ENCODE measurements at regions not wholly inside any gene's neighbourhood (a gene's known extent, or its start where the extent isn't known, plus 50 kb on each side); places are given as distances from the start of the nearest gene placed in this dataset.

GRCh38 chr10:120067427-120067826 is 174.9 kb downstream of the SEC23IP start:
- peaks cover 0 to 19% (median 10%) of the 10 kb centered on the region in 9 donors for H3K9me3 Mint-ChIP-seq
- H3K27me3 Mint-ChIP-seq = peaks cover 23 to 71% (median 34%) of the 10 kb centered on the region in 5 donors
- no peak for ATAC-seq
- DNase-seq = no peak
- H3K4me3 Mint-ChIP-seq = no peak overlapping the region
- no peaks in the 10 kb centered on the region for H3K4me1 Mint-ChIP-seq
- POLR2A ChIA-PET = no interaction called here
- no peak overlapping the region for H3K27ac Mint-ChIP-seq
- peaks cover 0 to 13% (median 0%) of the 10 kb centered on the region in 3 donors for H3K36me3 Mint-ChIP-seq

GRCh38 chr10:120069700-120070099 is 177.2 kb downstream of the SEC23IP start:
- no peak for DNase-seq
- POLR2A ChIA-PET = no interaction called here
- Mint-ChIP-seq H3K4me1 (no peaks in the 10 kb centered on the region), H3K4me3 (no peak overlapping the region), H3K9me3 (peaks cover 0 to 19% (median 10%) of the 10 kb centered on the region in 9 donors), H3K27ac (no peak overlapping the region), H3K27me3 (peaks cover 20 to 70% (median 28%) of the 10 kb centered on the region in 5 donors), H3K36me3 (peaks cover 0 to 13% (median 1%) of the 10 kb centered on the region in 3 donors)
- ATAC-seq = no peak

GRCh38 chr10:120075349-120075748 is 182.8 kb downstream of the SEC23IP start:
- no peak for ATAC-seq
- Mint-ChIP-seq H3K4me1 (peaks cover 0 to 2% (median 0%) of the 10 kb centered on the region in 4 donors), H3K36me3 (peaks cover 0 to 5% (median 1%) of the 10 kb centered on the region in 3 donors), H3K27ac (no peak overlapping the region), H3K27me3 (peaks cover 23 to 77% (median 31%) of the 10 kb centered on the region in 5 donors), H3K9me3 (peaks cover 0 to 7% (median 4%) of the 10 kb centered on the region in 9 donors), H3K4me3 (no peak overlapping the region)
- no peak for DNase-seq
- POLR2A ChIA-PET = no interaction called here

- no peak for ATAC-seq
- Mint-ChIP-seq H3K27me3 (peaks cover 22 to 72% (median 25%) of the 10 kb centered on the region in 5 donors), H3K4me3 (no peak overlapping the region), H3K27ac (no peak overlapping the region), H3K36me3 (peaks cover 0 to 1% (median 0%) of the 10 kb centered on the region in 3 donors), H3K4me1 (peaks cover 0 to 2% (median 0%) of the 10 kb centered on the region in 4 donors), H3K9me3 (peaks cover 0 to 9% (median 2%) of the 10 kb centered on the region in 9 donors)
- DNase-seq = no peak
- POLR2A ChIA-PET = no interaction called here
Observed at GRCh38 chr10:120076996-120077706, 184.6 kb downstream of the SEC23IP start.

- POLR2A ChIA-PET = no interaction called here
- H3K27me3 Mint-ChIP-seq = peaks cover 16 to 77% (median 24%) of the 10 kb centered on the region in 5 donors
- no peak for DNase-seq
Observed at GRCh38 chr10:120077707-120078492, 185.4 kb downstream of the SEC23IP start.

GRCh38 chr10:120085096-120085796 is 192.7 kb downstream of the SEC23IP start:
- no peak for ATAC-seq
- Mint-ChIP-seq H3K36me3 (peaks cover 0 to 10% (median 0%) of the 10 kb centered on the region in 3 donors), H3K4me3 (no peak overlapping the region), H3K9me3 (peaks cover 0 to 17% (median 8%) of the 10 kb centered on the region in 9 donors), H3K27me3 (peaks cover 13 to 56% (median 19%) of the 10 kb centered on the region in 5 donors), H3K27ac (no peak overlapping the region), H3K4me1 (no peaks in the 10 kb centered on the region)
- no peak for DNase-seq
- POLR2A ChIA-PET = no interaction called here

More at GRCh38 chr10:120077707-120078492, 185.4 kb downstream of the SEC23IP start:
- Mint-ChIP-seq H3K9me3 (peaks cover 0 to 9% (median 3%) of the 10 kb centered on the region in 9 donors), H3K4me3 (no peak overlapping the region), H3K27ac (no peak overlapping the region), H3K4me1 (peaks cover 0 to 2% (median 0%) of the 10 kb centered on the region in 4 donors), H3K36me3 (peaks cover 0 to 1% (median 0%) of the 10 kb centered on the region in 3 donors)
- ATAC-seq = no peak

- no peak overlapping the region for H3K4me3 Mint-ChIP-seq
- no peak overlapping the region for H3K27ac Mint-ChIP-seq
- peaks cover 0 to 17% (median 8%) of the 10 kb centered on the region in 9 donors for H3K9me3 Mint-ChIP-seq
- peaks cover 9 to 52% (median 18%) of the 10 kb centered on the region in 5 donors for H3K27me3 Mint-ChIP-seq
- POLR2A ChIA-PET = no interaction called here
- DNase-seq (no peak), ATAC-seq (no peak)
- H3K4me1 Mint-ChIP-seq = no peaks in the 10 kb centered on the region
- peaks cover 0 to 10% (median 0%) of the 10 kb centered on the region in 3 donors for H3K36me3 Mint-ChIP-seq
Observed at GRCh38 chr10:120086066-120086465, 193.5 kb downstream of the SEC23IP start.

- peaks cover 0 to 10% (median 0%) of the 10 kb centered on the region in 3 donors for H3K36me3 Mint-ChIP-seq
- peaks cover 9 to 42% (median 24%) of the 10 kb centered on the region in 5 donors for H3K27me3 Mint-ChIP-seq
- H3K4me3 Mint-ChIP-seq = no peak overlapping the region
- peaks cover 0 to 17% (median 8%) of the 10 kb centered on the region in 9 donors for H3K9me3 Mint-ChIP-seq
- peak overlapping the region in 1 of 10 donors; percentile 39 for H3K27ac Mint-ChIP-seq
- no peaks in the 10 kb centered on the region for H3K4me1 Mint-ChIP-seq
- no peak for ATAC-seq
- POLR2A ChIA-PET = no interaction called here
- DNase-seq = no peak
Observed at GRCh38 chr10:120087109-120087508, 194.6 kb downstream of the SEC23IP start.

GRCh38 chr10:120095875-120096274 is 203.3 kb downstream of the SEC23IP start:
- no peaks in the 10 kb centered on the region for H3K36me3 Mint-ChIP-seq
- H3K27me3 Mint-ChIP-seq = peaks cover under 1 to 11% (median 3%) of the 10 kb centered on the region in 5 donors
- H3K4me3 Mint-ChIP-seq = no peak overlapping the region
- H3K4me1 Mint-ChIP-seq = no peaks in the 10 kb centered on the region
- no peak for DNase-seq
- H3K27ac Mint-ChIP-seq = no peak overlapping the region
- peaks cover 0 to 2% (median 0%) of the 10 kb centered on the region in 9 donors for H3K9me3 Mint-ChIP-seq
- POLR2A ChIA-PET = no interaction called here
- ATAC-seq = no peak

GRCh38 chr10:120097766-120098165 is 205.2 kb downstream of the SEC23IP start:
- peaks cover 4 to 24% (median 6%) of the 10 kb centered on the region in 5 donors for H3K27me3 Mint-ChIP-seq
- POLR2A ChIA-PET = no interaction called here
- DNase-seq (no peak), ATAC-seq (no peak)
- H3K4me1 Mint-ChIP-seq = no peaks in the 10 kb centered on the region
- no peaks in the 10 kb centered on the region for H3K36me3 Mint-ChIP-seq
- no peaks in the 10 kb centered on the region for H3K9me3 Mint-ChIP-seq
- no peak overlapping the region for H3K27ac Mint-ChIP-seq
- no peak overlapping the region for H3K4me3 Mint-ChIP-seq

GRCh38 chr10:120098232-120098930 is 205.9 kb downstream of the SEC23IP start:
- Mint-ChIP-seq H3K4me1 (no peaks in the 10 kb centered on the region), H3K4me3 (no peak overlapping the region), H3K36me3 (no peaks in the 10 kb centered on the region), H3K27ac (no peak overlapping the region), H3K9me3 (no peaks in the 10 kb centered on the region), H3K27me3 (peaks cover 4 to 24% (median 6%) of the 10 kb centered on the region in 5 donors)
- DNase-seq (no peak), ATAC-seq (no peak)
- POLR2A ChIA-PET = no interaction called here
